ENCODE measurements at regions not wholly inside any gene's neighbourhood (a gene's known extent, or its start where the extent isn't known, plus 50 kb on each side); places are given as distances from the start of the nearest gene placed in this dataset.

DNA sequence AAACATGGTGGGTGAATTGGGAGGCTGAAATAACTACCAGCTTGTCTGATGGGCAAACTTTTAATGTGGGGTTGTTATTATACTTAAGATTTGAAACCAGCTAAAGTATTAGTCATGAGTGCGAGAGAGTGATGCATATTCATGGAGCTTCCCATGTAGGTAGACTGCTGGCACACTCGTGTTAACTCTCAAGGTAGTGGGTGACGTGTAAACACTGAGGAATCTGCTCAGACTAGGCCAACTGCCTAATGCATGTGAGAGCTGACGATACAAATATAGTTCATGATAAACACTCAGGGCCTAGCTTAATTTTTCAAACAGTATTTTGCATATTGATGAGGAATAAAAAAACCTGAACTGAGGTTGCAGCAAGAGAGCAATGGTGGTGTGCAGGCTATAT is 1165.7 kb upstream of the PIK3C3 start:
- DNase-seq (ENCODE audit: low spot score): no peak

DNA sequence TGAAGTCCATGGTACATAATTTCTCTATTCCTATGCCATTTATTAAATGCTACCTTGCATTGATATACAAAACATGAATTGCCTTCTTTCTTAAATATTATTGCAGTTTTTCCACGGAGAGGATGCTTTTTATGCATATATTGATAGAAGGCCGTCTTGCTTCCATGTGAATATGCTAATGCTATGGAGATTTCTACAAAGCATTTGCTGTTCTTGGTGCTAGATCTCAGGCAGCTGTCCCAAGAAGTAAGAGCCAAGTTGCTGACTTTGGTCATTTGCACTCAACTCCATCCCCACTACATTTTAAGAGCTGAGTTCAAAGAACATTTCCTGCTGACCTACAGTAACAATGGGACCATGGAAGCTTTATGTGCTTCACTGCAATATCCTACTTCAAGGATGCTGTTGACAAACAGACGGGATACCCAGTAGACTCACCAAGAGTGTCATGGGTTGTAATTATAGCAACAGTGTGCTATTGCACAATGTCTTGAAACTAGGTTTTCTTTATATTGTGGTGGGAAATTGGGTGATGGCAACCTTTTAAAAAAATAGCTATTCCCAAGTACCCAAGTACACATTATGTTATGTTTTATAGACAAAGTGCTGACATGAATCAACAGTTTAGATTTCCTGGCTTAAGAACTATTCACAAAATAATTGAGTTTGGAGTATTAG is 1172.4 kb upstream of the PIK3C3 start:
- no peak for DNase-seq (ENCODE audit: low spot score)

DNA sequence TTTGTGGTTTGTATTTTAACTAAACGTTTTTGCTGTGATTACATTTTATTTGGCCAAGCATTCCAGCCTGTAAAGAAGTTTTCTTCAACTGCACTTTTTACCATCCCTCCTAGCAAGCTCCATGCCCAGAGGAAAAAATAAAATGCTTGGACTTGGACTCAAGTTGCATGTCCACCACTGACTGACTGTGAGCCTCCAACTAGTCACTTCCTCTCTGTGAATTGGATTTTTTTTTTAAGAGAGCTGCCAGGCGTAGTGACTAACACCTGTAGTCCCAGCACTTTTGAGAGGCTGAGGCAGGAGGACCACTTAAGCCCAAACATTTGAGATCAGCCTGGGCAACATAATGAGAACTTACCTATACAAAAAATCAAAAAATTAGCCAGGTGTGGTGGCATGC is 1185.2 kb upstream of the PIK3C3 start:
- no peak for DNase-seq (ENCODE audit: low spot score)

DNA sequence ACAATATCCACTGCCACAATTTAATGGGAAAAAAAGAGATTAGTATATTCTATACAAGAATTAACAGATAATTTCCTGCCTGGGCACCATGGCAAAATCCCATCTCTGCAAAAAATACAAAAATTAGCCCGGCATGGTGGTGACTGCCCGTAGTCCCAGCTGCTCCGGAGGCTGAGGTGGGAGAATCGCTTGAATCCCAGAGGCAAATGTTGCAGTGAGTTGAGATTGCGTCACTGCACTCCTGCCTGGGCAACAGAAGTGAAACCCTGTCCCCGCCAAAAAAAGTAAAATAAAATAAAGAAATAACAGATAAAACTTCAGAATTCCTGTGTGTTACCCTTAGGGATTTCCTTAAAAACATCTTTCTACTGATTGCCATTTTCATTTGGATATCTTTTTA is 1194.8 kb upstream of the PIK3C3 start:
- no peak for DNase-seq (ENCODE audit: low spot score)

DNA sequence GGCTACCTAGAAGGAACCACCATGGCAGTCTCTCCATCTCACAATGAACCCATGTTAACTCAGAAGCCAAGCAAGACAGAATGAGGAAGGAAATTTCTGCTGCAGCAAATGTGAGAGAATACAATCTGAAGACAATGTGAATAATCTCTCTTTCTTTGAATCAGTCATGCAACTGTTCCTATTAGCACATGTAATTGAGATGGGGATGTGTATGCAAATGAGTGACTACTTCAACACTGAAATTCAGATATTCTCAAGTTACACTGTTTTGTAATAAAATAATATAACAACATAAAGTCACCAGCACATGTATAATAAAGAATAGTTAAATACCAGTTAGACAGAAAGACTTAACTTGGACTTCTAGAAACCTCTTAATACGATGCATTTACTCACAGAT is 1200.6 kb upstream of the PIK3C3 start:
- DNase-seq (ENCODE audit: low spot score): no peak

DNA sequence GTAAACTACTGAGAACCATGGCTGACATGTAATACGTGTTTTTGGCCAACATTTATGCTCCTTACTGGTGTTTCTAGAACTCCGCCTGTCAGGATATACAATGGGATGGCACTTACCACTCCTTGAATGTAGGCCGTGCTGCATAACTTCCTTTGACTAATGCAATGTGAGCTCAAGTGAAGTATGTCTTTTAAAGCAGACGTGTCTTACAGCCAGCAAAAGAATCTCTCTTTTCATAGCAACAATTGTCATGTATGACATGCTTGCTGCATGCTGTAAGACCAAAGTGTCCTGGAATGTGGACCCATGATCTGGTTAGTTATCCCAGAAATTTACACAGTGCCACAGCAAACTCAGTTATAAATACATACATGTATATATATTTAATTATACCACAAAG is 1202.7 kb upstream of the PIK3C3 start:
- DNase-seq (ENCODE audit: low spot score): no peak

DNA sequence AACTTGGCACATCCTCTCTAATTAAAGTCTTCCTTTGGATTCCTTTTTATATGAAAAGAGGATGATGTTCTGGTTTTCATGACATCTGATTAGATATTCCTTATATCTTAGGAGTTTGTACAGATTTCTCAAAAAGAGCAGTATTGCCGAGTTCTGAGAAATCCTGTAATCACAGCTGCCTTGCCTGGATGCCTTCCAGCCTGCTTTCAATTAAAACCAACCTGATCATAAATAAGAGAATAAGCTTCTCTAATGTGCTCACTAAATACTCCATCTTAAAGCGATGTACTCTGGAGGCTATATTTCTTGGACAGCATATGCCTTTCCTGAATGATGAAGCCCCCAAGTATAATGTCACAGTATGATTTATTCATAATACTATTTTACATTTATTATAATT is 1203.8 kb upstream of the PIK3C3 start:
- DNase-seq (ENCODE audit: low spot score): no peak

DNA sequence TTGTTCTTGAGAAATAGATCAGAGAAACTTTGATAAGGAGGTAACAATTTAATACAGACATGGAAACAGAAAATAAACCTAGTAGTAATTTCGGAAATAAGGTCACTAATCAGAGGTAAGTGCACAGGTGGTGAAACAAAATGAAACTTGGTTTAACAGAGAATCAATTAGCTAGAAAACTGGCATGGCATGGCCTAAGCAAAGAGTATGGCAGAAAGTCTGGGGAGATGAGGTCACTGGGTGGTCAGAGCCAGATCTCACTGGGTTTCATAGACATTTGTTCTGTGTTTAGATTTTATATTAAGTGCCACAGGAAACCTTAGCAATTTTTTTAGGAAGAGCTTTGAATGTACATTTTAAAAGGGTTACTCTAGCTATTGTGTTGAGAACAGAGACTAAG is 1216.0 kb upstream of the PIK3C3 start:
- DNase-seq (ENCODE audit: low spot score): no peak

DNA sequence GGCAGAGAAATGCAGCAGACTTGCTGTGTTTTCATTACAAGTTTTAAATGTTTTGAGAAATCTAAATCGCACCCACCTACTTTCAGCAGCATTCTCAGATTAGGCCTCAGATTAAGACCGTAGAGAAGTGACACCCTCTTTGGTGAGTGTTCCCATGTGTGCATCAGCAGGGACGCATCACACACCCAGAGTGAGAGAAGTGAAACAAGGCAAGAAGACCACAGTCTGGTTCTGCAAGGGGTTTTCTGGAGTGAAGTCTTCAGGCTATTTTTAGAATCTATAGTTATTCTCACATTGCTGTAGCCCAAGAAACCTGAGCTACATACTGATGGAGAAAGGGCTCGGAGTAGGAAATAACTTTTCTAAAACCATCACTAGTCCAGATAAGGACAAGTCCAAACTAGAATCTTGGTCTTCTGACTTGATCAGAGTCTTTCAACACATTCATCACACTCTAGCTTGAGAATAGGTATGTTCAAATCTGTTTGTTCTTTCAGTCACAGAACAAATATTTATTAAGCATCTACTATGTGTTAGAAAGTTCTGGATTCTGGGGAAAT is 1216.6 kb upstream of the PIK3C3 start:
- no peak for DNase-seq (ENCODE audit: low spot score)

DNA sequence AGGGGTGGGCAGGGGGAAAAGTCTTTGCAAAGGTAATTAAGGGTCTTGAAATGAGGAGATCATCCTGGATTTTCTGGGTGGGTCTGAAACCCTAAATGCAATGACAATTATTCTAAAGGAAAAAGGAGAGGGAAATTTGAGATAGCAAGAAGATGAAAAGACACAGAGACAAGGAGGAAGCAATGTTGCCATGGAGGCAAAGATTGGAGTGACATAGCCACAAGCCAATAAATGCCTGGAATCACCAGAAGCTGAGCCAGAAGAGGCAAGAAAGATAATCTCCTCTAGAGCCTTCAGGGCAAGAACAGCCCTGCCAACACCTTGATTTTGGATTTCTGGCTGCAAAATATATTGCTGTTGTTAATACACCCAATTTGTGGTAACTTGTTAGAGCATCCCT is 1246.3 kb upstream of the PIK3C3 start:
- no peak for DNase-seq (ENCODE audit: low spot score)

DNA sequence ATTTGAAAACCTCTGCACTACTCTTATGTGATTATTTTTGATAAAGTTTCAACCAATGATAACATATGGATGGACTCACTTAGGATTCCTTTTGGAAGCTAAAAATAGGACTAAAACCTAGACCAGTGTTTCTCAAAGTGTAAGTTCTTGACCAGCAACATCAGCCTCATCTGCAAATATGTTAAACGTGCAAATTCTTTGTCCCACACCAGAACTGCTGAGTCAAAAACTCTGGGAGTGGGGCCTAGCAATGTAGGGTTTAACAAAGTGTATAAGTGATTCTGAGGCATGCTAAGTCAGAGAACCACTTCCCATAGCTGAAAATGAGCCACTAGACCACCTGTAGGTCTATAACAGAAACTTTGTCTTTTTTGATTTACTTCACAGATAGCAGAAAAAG is 1247.2 kb upstream of the PIK3C3 start:
- DNase-seq (ENCODE audit: low spot score): no peak

DNA sequence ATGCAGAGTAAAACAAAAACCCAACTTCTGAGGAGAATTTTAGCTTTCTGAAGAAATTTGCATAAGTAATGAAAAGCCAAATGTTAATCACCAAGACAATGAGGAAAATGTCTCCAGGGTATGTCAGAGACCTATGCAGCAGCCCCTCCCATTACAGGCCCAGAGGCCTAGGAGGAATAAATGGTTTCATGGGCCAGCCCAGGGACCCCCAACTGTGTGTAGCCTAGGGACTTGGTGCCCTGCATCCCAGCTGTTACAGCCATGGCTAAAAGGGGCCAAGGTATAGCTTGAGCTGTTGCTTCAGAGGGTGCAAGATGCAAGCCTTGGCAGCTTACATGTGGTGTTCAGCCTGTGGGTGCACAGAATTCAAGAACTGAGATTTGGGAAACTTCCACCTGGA is 1256.9 kb upstream of the PIK3C3 start:
- DNase-seq (ENCODE audit: low spot score): no peak

DNA sequence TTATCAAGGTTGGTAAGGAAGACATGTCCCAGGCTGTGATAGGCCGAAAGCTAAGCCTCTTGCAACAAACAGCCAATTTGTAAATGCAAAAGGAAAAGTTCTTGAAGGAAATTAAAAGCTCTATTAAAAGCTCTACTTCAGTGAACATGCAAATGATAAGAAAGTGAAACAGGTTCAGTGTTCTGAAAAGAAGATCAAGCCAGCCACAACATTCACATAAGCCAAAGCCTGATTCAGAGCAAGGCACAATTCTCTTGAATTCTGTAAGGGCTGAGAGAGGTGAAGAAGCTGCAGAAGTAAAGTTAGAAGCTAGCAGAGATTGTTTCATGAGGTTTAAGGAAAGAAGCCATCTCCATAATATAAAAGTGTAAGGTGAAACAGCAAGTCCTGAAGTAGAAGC is 1259.5 kb upstream of the PIK3C3 start:
- no peak for DNase-seq (ENCODE audit: low spot score)

DNA sequence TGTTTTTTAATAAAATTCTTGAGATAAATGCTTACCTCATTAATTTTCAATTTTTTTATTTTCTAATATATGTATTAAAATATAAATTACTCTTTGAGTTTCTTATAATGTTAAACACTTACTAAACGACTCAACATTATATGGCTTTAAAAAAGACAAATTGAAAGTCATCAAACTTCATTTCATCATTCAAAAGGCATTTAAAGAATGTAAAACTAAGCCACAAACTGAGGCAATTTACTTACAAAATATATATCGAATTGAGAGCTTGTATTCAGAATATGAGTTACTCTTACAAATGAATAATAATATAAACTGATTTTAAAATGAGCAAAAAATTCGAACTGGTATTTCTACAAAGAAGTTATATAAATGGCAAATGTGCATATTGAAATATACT is 1262.2 kb upstream of the PIK3C3 start:
- DNase-seq (ENCODE audit: low spot score): no peak

DNA sequence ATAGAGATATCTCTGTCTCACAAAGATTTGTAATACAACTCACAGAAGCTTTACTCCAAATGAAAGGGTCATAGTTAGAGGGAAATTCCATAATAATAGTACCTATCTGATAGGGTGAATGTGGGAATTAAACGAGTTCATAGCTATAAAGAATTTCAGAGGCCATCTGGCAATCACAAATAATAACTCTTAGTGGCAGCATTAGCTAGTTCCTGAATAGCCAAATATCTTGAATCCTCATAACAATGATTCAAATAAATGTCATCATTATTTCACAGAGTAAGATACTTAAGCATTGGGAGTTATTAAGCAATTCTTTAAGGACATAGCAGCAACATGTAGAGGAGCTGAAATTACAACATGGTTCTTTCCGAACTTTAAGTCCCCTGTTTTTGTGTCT is 1265.0 kb upstream of the PIK3C3 start:
- DNase-seq (ENCODE audit: low spot score): no peak

DNA sequence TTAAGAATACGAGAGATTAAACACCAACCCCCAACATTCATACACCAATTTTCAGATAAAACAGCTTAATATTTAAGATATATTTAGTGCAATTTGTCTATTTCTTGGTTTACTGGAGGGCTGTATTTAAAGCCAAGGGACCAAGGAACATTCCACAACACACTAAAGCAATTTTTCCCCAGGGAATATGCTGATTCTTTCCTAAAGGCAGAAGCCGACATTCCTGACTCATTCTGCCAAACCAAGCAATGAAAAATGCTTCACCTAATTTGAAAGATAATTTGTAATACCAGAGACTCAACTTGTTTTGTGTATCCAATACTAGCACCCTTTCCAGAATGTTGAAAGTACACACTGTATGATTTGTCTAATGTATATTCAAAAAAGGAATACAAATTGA is 1267.6 kb upstream of the PIK3C3 start:
- no peak for DNase-seq (ENCODE audit: low spot score)

DNA sequence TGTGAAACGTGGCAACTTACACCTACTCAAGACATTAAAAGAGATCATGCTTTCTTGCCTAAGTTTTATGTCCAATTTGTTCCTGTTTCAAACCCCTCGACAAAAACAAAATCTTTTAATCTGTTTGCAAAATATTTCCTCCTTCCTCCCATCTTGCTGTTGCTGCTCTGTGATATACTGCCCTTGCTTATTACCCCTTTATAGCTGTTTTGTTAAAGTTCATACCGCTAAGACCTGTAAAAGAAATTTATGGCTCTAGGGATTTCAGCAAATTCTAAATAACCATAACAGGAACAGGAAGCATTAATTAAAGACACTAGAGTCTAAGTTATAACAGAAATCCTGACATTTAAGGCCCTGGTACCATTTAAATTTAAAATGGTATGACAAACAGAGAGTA is 1268.2 kb upstream of the PIK3C3 start:
- no peak for DNase-seq (ENCODE audit: low spot score)

DNA sequence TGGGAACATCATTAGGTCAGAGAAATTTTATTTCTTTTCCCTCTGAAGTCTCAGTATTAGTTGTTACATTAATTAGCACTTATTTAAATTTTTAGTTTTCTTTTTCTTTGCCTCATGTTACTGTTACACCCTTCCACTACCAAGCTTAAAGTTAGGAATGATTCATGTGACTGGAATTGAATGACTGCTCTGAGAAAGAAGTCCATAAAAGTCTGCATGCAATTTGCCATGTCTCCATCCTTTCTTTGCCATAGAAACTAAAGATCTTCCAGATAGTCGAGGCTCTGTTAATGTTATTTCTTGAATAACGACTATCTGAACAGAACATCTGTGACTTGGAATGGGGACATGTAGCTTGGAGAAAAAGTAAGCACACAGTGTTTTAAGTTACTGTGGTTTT is 1269.8 kb upstream of the PIK3C3 start:
- DNase-seq (ENCODE audit: low spot score): no peak

DNA sequence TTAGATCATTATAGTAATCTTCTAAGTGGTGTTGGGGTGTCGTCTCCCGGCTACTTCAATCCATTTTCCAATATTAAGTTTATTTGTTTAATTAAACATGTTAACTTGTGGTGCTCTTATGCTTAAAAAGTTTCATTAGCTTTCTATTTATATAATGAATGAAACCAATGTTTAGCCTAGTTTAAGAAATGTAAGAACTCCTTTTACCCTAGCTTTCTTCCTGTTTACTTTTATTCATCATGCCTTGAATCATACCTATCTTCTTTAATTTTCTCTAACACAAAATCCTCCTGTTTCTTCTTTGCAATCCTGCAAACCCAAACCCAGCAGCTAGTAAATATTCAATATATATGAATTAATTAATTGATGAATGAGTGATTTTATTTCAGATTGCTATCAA is 1276.7 kb upstream of the PIK3C3 start:
- DNase-seq (ENCODE audit: low spot score): no peak

DNA sequence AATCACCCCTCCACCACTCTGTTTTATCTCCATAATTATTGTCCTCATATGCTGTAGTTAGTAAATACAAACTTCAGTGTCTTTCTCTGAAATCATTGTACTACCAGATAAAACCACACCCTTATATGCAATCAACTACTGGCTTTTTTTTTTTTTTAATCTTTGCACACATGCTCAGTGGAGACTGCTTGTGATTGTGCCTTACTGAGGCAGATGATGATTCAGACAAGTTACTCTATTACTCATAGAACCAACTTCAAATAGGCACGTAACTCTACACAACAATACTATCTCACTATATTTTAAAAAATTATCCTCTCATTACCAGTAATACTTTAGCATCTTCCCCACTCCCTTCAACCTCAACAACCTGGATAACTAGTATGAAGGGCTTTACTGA is 1278.4 kb upstream of the PIK3C3 start:
- no peak for DNase-seq (ENCODE audit: low spot score)

DNA sequence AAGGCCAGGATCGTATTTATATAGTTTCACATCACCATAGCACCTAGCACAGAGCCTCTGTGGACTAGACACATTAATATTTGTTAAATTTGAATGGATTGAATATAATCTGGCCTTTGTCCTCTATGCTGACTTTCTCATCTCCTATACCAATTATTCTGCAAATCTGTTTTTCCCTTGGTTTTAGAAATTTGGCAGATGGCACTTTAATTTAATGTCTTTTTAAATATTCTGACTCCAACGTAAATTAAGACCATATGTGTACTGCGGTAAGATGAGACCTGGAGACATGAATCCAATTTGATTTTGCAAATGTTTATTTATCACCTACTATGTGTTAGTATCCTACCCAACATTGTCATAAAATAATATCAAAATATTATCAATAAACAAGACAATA is 1281.9 kb upstream of the PIK3C3 start:
- no peak for DNase-seq (ENCODE audit: low spot score)

DNA sequence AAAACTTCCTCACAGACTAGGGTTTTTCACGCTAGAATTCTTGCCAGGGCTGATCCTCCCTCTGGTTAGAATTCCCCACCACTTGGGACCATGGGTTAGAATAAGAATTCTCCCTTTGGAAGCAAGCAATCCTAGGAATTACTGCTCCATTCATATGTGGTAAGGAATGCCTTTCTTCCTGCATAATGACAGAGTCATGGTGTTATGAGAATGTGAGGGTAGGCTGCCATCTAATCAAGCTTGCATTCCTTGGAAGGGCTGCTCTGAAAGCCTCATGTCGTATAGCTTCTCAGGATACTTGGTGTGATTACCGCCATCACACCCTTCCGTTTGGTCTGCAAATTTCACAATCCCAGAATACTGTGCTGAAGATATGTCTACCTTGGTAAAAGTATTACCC is 1282.4 kb upstream of the PIK3C3 start:
- no peak for DNase-seq (ENCODE audit: low spot score)

DNA sequence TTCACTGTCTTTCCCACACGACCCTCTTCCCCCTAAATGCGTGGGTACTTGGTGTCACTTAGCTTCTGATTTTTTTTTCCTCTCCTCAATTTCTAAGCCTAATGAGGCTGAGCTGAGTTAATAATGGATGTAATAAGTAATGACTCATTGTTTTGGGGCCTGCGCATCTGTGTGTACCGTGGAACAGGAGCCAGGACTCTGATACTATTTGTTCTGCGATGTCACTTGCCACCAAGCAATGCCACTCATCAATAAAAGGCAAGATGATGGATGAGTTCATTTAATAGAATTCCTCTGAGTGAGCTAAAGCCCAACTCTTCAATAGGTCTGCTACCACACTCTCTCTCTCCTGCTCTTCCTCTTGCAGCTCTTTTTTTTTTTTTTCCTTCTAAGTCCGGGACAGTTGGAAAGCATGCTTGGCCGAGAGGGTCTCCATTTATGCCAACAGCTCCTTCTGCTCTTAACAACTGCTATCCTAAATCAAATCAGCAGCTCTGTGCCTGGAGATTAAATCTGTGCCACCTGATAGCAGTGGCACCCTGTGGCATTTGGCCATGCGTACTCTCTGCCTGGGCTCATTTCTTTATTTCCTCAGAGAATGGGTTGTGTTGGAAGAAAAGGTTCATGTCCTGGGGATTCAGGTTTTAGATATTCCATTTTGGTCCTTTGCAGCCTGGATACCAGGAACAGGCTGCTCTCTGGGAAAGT is 1284.2 kb upstream of the PIK3C3 start:
- DNase-seq (ENCODE audit: low spot score): no peak

DNA sequence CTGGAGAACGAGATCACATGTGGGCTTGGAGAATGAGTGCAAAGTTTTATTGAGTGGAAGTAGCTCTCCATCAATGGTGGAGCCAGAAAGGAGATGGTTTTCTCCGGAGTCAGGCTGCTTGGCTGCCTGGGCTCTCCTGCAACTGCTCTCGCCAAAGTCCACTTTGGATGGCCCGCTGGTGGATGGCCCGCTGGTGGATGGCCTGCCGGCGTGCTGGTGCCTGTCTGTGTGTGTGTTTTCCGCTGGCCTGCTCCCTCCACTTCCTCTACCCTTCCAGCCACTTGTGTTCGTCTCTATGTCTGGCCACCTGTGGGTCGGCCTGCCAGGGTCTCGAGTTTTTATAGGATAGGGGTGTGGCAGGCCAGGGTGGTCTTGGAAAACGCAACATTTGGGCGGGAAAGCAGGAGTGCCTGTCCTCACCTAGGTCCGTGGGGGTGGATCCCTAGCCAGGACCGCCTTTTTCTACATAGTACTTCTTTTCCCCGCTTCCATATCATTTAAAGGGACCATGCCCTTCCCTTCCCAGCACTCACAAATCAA is 1292.1 kb upstream of the PIK3C3 start:
- DNase-seq (ENCODE audit: low spot score): no peak

All from CD4-positive, alpha-beta T cell treated with Interleukin-6 at 100 ng/mL for 8 hours (primary cell).